H1 (cell line): ENCODE measurements at regions not wholly inside any gene's neighbourhood (a gene's known extent, or its start where the extent isn't known, plus 50 kb on each side); places are given as distances from the start of the nearest gene placed in this dataset.

Source experiments
- CTCF ChIA-PET: fragments of 300-600 bp; sonication (Branson Sonifier 250); formaldehyde crosslinking; loops from one replicate; lab custom pipeline; 2021; ENCODE audit not compliant: partially characterized antibody; lab: Charles Lee
- POLR2A ChIA-PET: fragments of 300-600 bp; sonication (Branson Sonifier 250); formaldehyde crosslinking; loops from one replicate; lab custom pipeline; 2021; ENCODE audit warnings: inconsistent platforms; ENCODE audit not compliant: partially characterized antibody; lab: Charles Lee
- DNase-seq, 2 experiments: peaks; one replicate each; pipeline versions ENCODE4 v3.0.0 to v3.0.0-alpha.2; 2010 to 2022; ENCODE audit warnings: low spot score in 2 of 2, low read depth in 1 of 2, mixed read lengths in 1 of 2
- FAIRE-seq: peaks from 2 replicates; lab custom pipeline; 2011; peaks lifted over from hg19 to GRCh38; lab: Jason Lieb, UNC
- H2AFZ ChIP-seq: 2 replicates; pipeline ENCODE4 v1.8.1; 2012; ENCODE audit warnings: low read length, inconsistent platforms
- H2AK5ac ChIP-seq: 2 replicates; pipeline ENCODE4 v1.6.1; 2013; ENCODE audit warnings: low read depth, low read length
- H2BK120ac ChIP-seq: replicated peaks from 2 replicates; pipeline ENCODE3; 2013; ENCODE audit warnings: low read depth, low read length, inconsistent platforms
- H2BK12ac ChIP-seq: 2 replicates; pipeline ENCODE4 v1.6.1; 2013; ENCODE audit warnings: low read depth, low read length
- H2BK15ac ChIP-seq: 2 replicates; pipeline ENCODE4 v1.6.1; 2013; ENCODE audit warnings: low read length
- H2BK20ac ChIP-seq: 2 replicates; pipeline ENCODE4 v1.6.1; 2013; ENCODE audit warnings: low read length
- H2BK5ac ChIP-seq: 2 replicates; pipeline ENCODE4 v1.6.1; 2013; ENCODE audit warnings: low read depth, low read length
- H3K14ac ChIP-seq: 2 replicates; pipeline ENCODE4 v1.6.1; 2013; ENCODE audit warnings: inconsistent platforms; ENCODE audit not compliant: insufficient read length
- H3K18ac ChIP-seq: 2 replicates; pipeline ENCODE4 v1.6.1; 2013; ENCODE audit warnings: low read length; ENCODE audit errors: extremely low read depth
- H3K23ac ChIP-seq: 2 replicates; pipeline ENCODE4 v1.6.1; 2013; ENCODE audit warnings: inconsistent platforms; ENCODE audit not compliant: insufficient read length
- H3K23me2 ChIP-seq: 2 replicates; pipeline ENCODE4 v1.6.1; 2013; ENCODE audit warnings: low read depth, low read length
- H3K27ac ChIP-seq: 2 replicates; pipeline ENCODE4 v1.6.1; 2011; ENCODE audit warnings: low read depth, low read length, inconsistent platforms
- H3K27me3 ChIP-seq, 4 experiments: replicated peaks in 1 of 4; 1 replicate in 1 of 4; 2 replicates in 3 of 4; pipeline versions ENCODE4 v1.6.1 to v1.8.1; 2011 to 2013; ENCODE audit warnings: low read length in 3 of 4, mild to moderate bottlenecking in 3 of 4, inconsistent platforms in 2 of 4, mixed read lengths in 2 of 4, moderate library complexity in 1 of 4; ENCODE audit not compliant: control insufficient read depth in 3 of 4, insufficient read depth in 3 of 4; ENCODE audit errors: extremely low read depth in 1 of 4
- H3K36me3 ChIP-seq, 4 experiments: 2 replicates each; pipeline versions ENCODE4 v1.6.1 to v1.8.1; 2011 to 2013; ENCODE audit warnings: mild to moderate bottlenecking in 4 of 4, low read length in 3 of 4, moderate library complexity in 2 of 4, control low read depth in 1 of 4, inconsistent platforms in 1 of 4; ENCODE audit not compliant: insufficient read depth in 4 of 4, control insufficient read depth in 2 of 4
- H3K4ac ChIP-seq: replicated peaks from 2 replicates; pipeline ENCODE3; 2013; ENCODE audit warnings: low read length, low read depth, mixed read lengths, inconsistent platforms; ENCODE audit not compliant: insufficient read length
- H3K4me1 ChIP-seq, 4 experiments: replicated peaks in 1 of 4; 1 replicate in 1 of 4; 2 replicates in 3 of 4; pipeline versions ENCODE4 v1.6.1 to v1.8.1; 2011 to 2013; ENCODE audit warnings: low read length in 3 of 4, inconsistent platforms in 2 of 4, mixed read lengths in 1 of 4; ENCODE audit not compliant: insufficient read depth in 4 of 4, control insufficient read depth in 3 of 4
- H3K4me2 ChIP-seq, 2 experiments: 2 replicates each; pipeline versions ENCODE4 v1.6.1 to v1.8.1; 2011 to 2013; ENCODE audit warnings: low read depth in 2 of 2, low read length in 2 of 2, control low read depth in 1 of 2, inconsistent platforms in 1 of 2, mild to moderate bottlenecking in 1 of 2; ENCODE audit not compliant: insufficient read depth in 1 of 2
- H3K4me3 ChIP-seq, 4 experiments: fragments of 200-600, 300-600 bp in 1 of 4; sonication (generic), shearing (Covaris generic), sonication (Bioruptor Twin) in 1 of 4; 2 replicates each; pipeline versions ENCODE4 v1.5.1 to v1.8.1; 2011 to 2016; ENCODE audit warnings: low read length in 4 of 4, low read depth in 3 of 4, control low read depth in 2 of 4, inconsistent platforms in 2 of 4, mild to moderate bottlenecking in 2 of 4, mixed read lengths in 1 of 4, moderate library complexity in 1 of 4; ENCODE audit not compliant: insufficient read depth in 2 of 4; ENCODE audit errors: extremely low read depth in 1 of 4
- H3K56ac ChIP-seq: replicated peaks from 2 replicates; pipeline ENCODE3; 2013; ENCODE audit warnings: low read depth, mild to moderate bottlenecking, mixed read lengths, low read length, inconsistent platforms; ENCODE audit not compliant: insufficient read length
- H3K79me1 ChIP-seq: 2 replicates; pipeline ENCODE4 v1.6.1; 2013; ENCODE audit warnings: low read depth, low read length, control low read depth
- H3K79me2 ChIP-seq, 2 experiments: 2 replicates each; pipeline versions ENCODE4 v1.6.1 to v1.8.1; 2012 to 2013; ENCODE audit warnings: low read length in 2 of 2, mild to moderate bottlenecking in 2 of 2, inconsistent platforms in 1 of 2; ENCODE audit not compliant: insufficient read depth in 2 of 2, control insufficient read depth in 1 of 2
- H3K9ac ChIP-seq, 4 experiments: replicated peaks in 1 of 4; 1 replicate in 1 of 4; 2 replicates in 3 of 4; pipeline versions ENCODE4 v1.6.1 to v1.8.1; 2011 to 2013; ENCODE audit warnings: low read depth in 3 of 4, low read length in 3 of 4, control low read depth in 2 of 4, mild to moderate bottlenecking in 2 of 4, moderate library complexity in 2 of 4, inconsistent platforms in 1 of 4; ENCODE audit errors: extremely low read depth in 1 of 4
- H3K9me3 ChIP-seq, 2 experiments: 2 replicates each; pipeline versions ENCODE4 v1.6.1 to v1.8.1; 2012 to 2013; ENCODE audit warnings: mild to moderate bottlenecking in 2 of 2, moderate library complexity in 2 of 2, control low read depth in 1 of 2, inconsistent platforms in 1 of 2, low read depth in 1 of 2, low read length in 1 of 2, mixed read lengths in 1 of 2; ENCODE audit not compliant: insufficient read depth in 2 of 2
- H4K20me1 ChIP-seq, 2 experiments: replicated peaks in 1 of 2; 2 replicates each; pipeline versions ENCODE3 to v1.8.1; 2011 to 2013; ENCODE audit warnings: inconsistent platforms in 2 of 2, low read length in 2 of 2, mild to moderate bottlenecking in 1 of 2; ENCODE audit not compliant: insufficient read depth in 2 of 2, control insufficient read depth in 1 of 2
- H4K5ac ChIP-seq: 2 replicates; pipeline ENCODE4 v1.6.1; 2013; ENCODE audit warnings: low read length, low read depth, mixed read lengths, inconsistent platforms; ENCODE audit not compliant: insufficient read length
- H4K8ac ChIP-seq: 2 replicates; pipeline ENCODE4 v1.8.0; 2013; ENCODE audit warnings: mild to moderate bottlenecking, moderate library complexity, low read length, inconsistent platforms; ENCODE audit not compliant: insufficient read depth; ENCODE audit errors: extremely low read depth
- H4K91ac ChIP-seq: replicated peaks from 2 replicates; pipeline ENCODE3; 2013; ENCODE audit warnings: low read length, mixed read lengths, inconsistent platforms; ENCODE audit not compliant: insufficient read length
- POLR2AphosphoS5 ChIP-seq: IDR thresholded peaks from 2 replicates; pipeline ENCODE4 v1.6.1; 2011; ENCODE audit warnings: low read depth, low read length
- WGBS, 2 experiments: shearing (Covaris generic) in 1 of 2; methylation state at CpG; one replicate each; pipeline versions ENCODE4 v1.1.6 to v1.1.7; 2013 to 2015; ENCODE audit warnings: low lambda C conversion rate in 2 of 2, mixed read lengths in 2 of 2, inconsistent platforms in 1 of 2, low coverage in 1 of 2, missing lambda C conversion rate in 1 of 2; ENCODE audit not compliant: insufficient replicate concordance in 2 of 2, insufficient coverage in 1 of 2, insufficient read length in 1 of 2; ENCODE audit errors: extremely low coverage in 1 of 2, missing lambda C conversion rate in 1 of 2; 5-methylcytosine and 5-hydroxymethylcytosine counted together

GRCh38 chr2:129712676-129712985, 266.8 kb upstream of the RAB6C start:
- Histone ChIP-seq H2BK5ac (no peak overlapping the region), H3K9me3 (no peaks in the 10 kb centered on the region)
- DNase-seq = no peak
- no peak for TF ChIP-seq POLR2AphosphoS5
- TF ChIP-seq, all 59 proteins: peak for 0
- Histone ChIP-seq H3K4me1 (peaks cover 3 to 22% (median 13%) of the 10 kb centered on the region in 4 experiments), H3K18ac (no peak overlapping the region), H3K23me2 (no peaks in the 10 kb centered on the region), H4K20me1 (no peaks in the 10 kb centered on the region), H4K91ac (no peak overlapping the region), H4K5ac (no peak overlapping the region), H3K36me3 (no peaks in the 10 kb centered on the region), H2AK5ac (no peak overlapping the region), H3K79me1 (no peaks in the 10 kb centered on the region), H3K23ac (no peak overlapping the region), H3K79me2 (no peaks in the 10 kb centered on the region), H2AFZ (no peak overlapping the region), H3K9ac (no peak overlapping the region), H2BK12ac (peak overlapping the region; percentile 60; the same call in 1 of the 2 replicates), H4K8ac (no peak overlapping the region), H3K14ac (no peak overlapping the region), H3K27me3 (no peaks in the 10 kb centered on the region; a peak in 1 of 7 replicates), H3K4me3 (no peak overlapping the region), H2BK15ac (no peak overlapping the region), H3K4ac (no peak overlapping the region), H3K27ac (no peak overlapping the region), H2BK20ac (no peak overlapping the region), H2BK120ac (no peak overlapping the region), H3K56ac (no peak overlapping the region), H3K4me2 (no peak overlapping the region)
- POLR2A ChIA-PET = no interaction called here
- FAIRE-seq = no peak
- WGBS, 2 experiments = 92% methylated on average over 7 of the region's 7 CpGs; no CpG with 5 or more reads in 1 of the 2 experiments
- CTCF ChIA-PET = interaction anchor here (1.5 to 3.6 kb wide), 2 partner anchors 32 to 36 kb away, joined by 5 to 11 read pairs; no protein-coding TSS in a partner anchor
